ENCODE measurements at regions not wholly inside any gene's neighbourhood (a gene's known extent, or its start where the extent isn't known, plus 50 kb on each side); places are given as distances from the start of the nearest gene placed in this dataset.

DNA sequence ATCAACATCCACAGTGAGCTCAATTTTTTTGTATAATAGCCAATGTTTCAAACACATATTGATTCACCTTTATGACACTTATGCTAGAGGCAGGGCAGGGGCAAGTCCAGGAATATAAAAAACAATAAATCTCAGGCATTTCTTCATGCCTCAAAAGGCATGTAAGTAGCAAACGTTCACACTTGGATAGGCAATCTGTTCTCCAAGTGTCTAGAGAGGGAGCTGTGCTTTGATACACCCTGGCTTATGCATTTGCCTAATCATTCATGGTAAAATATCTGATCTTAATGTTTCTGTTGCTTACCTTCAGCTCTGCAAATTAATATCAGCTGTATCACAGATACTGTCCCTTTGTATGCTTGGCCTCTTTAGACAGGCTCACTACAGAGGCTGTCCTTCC is 464.5 kb upstream of the SETBP1 start:
- Histone ChIP-seq H3K4me1 (ENCODE audit: insufficient read depth, low read length) (no peaks in the 10 kb centered on the region), H3K4me3 (ENCODE audit: low read length) (no peak overlapping the region), H3K36me3 (ENCODE audit: insufficient read depth, low read length) (no peaks in the 10 kb centered on the region), H3K27me3 (ENCODE audit: insufficient read depth, low read length) (no peaks in the 10 kb centered on the region), H2AFZ (ENCODE audit: low read depth, low read length) (no peak overlapping the region), H3K9me3 (ENCODE audit: low read length) (peaks cover 2% of the 10 kb centered on the region)

DNA sequence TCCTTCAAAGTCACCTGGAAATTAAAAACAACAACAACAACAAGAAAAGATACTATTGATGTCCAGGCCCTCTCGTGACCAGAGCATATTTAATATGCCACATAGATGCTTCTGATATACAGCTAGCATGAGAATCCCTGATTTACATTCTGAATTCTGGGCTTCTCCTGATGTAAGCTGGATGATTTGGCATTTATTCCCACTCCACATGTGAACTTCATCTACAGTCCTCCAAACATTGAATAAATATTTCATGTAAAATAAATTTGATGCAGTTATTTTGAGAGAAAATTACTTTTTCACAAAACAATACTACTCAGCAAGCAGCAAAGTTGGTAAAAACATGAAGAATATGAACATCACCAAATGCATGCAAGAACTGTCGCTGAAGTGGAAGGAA is 453.2 kb upstream of the SETBP1 start:
- no peaks in the 10 kb centered on the region for H3K36me3 ChIP-seq (ENCODE audit: insufficient read depth, low read length)
- H3K27me3 ChIP-seq (ENCODE audit: insufficient read depth, low read length) = no peaks in the 10 kb centered on the region
- H3K9me3 ChIP-seq (ENCODE audit: low read length) = no peaks in the 10 kb centered on the region
- H3K4me1 ChIP-seq (ENCODE audit: insufficient read depth, low read length) = peaks cover 6% of the 10 kb centered on the region
- H3K4me3 ChIP-seq (ENCODE audit: low read length) = no peak overlapping the region
- H2AFZ ChIP-seq (ENCODE audit: low read depth, low read length) = no peak overlapping the region

DNA sequence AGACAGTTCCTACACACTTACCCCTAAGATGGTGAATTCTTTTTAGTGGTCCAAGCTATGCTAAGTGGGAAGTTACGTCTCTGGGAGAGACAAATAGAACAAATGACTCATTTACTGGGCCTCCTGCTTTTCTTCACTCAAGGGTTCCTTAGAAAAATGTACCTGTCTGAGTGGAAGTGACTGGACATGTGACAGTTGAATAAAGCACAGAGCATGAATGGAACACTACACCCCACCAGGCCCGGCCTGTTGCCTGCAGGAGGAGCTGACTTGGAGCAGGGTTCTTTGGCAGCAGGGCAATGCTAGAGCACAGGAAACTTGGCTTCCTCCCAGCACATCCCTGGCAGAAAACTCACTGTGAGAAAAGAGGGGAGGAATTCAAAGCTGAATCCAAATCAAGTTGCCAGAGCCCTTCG is 451.0 kb upstream of the SETBP1 start:
- no peak overlapping the region for H3K4me3 ChIP-seq (ENCODE audit: low read length)
- no peaks in the 10 kb centered on the region for H3K9me3 ChIP-seq (ENCODE audit: low read length)
- no peaks in the 10 kb centered on the region for H3K36me3 ChIP-seq (ENCODE audit: insufficient read depth, low read length)
- no peaks in the 10 kb centered on the region for H3K27me3 ChIP-seq (ENCODE audit: insufficient read depth, low read length)
- peaks cover 27% of the 10 kb centered on the region for H3K4me1 ChIP-seq (ENCODE audit: insufficient read depth, low read length)
- no peak overlapping the region for H2AFZ ChIP-seq (ENCODE audit: low read depth, low read length)

DNA sequence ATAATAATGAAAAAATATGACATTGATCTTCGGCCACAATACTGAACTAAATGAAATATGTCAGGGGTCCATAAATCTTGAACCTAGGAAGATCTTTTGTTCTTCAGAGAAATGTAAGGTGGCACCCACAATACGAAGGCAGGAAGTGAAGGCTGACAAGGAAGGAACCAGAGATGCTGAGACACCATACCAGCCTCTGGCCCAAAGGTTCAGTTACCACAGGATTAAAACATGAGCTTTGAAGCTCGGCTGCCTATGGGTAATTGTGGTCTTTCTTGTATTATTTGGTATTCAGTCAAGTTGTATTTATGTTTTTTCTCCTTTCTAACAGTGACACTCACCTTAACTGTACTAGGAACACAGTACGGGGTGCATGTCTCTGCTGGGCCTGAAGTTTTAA is 448.8 kb upstream of the SETBP1 start:
- Histone ChIP-seq H3K4me3 (ENCODE audit: low read length) (no peak overlapping the region), H2AFZ (ENCODE audit: low read depth, low read length) (no peak overlapping the region), H3K27me3 (ENCODE audit: insufficient read depth, low read length) (no peaks in the 10 kb centered on the region), H3K4me1 (ENCODE audit: insufficient read depth, low read length) (peaks cover 24% of the 10 kb centered on the region), H3K9me3 (ENCODE audit: low read length) (no peaks in the 10 kb centered on the region), H3K36me3 (ENCODE audit: insufficient read depth, low read length) (no peaks in the 10 kb centered on the region)

DNA sequence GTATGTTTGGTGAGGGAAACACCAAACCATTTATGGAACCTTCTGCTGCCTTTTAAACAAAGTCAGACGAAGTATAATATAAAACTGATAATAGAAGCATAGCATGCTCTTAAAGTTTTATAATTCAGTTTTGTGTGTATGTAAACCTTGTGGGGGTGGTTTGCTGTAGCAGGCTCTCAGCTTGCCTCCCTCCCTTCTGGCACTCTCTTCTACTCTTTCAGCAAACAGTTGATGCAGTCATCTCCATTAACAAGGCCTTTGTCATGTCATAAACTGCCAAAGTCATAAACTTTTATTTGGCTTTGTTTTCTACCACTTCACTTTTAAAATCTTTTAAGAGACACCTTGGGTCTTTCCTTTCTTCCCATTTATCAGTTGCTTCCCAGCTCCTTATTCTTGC is 448.2 kb upstream of the SETBP1 start:
- Histone ChIP-seq H2AFZ (ENCODE audit: low read depth, low read length) (no peak overlapping the region), H3K9me3 (ENCODE audit: low read length) (no peaks in the 10 kb centered on the region), H3K36me3 (ENCODE audit: insufficient read depth, low read length) (no peaks in the 10 kb centered on the region), H3K4me3 (ENCODE audit: low read length) (no peak overlapping the region), H3K27me3 (ENCODE audit: insufficient read depth, low read length) (no peaks in the 10 kb centered on the region), H3K4me1 (ENCODE audit: insufficient read depth, low read length) (peaks cover 24% of the 10 kb centered on the region)

DNA sequence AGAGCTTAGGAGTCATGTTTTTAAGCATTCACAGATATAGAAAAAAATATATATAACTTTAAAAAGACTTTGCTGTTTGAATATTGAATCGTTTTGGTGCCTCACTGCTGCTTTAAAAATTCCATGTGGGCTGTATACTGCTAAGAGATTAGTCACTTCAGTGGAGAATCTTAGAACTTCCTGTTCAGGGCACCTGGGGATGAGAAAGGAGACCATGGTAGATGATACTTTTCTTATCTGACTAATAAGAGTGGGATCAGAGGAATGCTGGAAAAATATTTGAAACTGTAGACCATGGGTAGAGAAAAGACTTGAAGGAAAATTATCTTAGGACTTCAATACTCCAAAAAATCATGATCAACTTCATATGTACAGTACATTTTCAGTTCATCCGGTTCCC is 442.2 kb upstream of the SETBP1 start:
- Histone ChIP-seq H3K4me1 (ENCODE audit: insufficient read depth, low read length) (peaks cover 21% of the 10 kb centered on the region), H2AFZ (ENCODE audit: low read depth, low read length) (no peak overlapping the region)

DNA sequence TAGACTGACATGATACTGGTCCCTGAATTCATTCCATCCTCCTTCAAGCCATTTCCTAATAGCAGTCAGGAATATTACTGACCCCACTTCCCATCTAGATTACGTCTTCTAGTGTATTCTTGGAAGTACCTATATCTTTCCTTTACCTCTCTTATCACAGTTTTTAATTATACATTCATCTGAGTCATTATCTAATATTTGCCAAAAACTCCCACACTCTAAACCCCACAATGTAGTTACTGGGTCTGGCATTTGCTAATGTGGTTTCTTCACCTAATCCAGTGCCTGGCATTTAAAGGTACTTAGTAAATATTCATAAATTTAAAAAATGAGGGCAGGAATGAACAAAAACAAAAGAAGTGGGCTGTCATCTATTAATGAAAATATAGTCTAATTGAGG is 441.8 kb upstream of the SETBP1 start:
- H2AFZ ChIP-seq (ENCODE audit: low read depth, low read length) = no peak overlapping the region
- no peak overlapping the region for H3K4me3 ChIP-seq (ENCODE audit: low read length)

More for the DNA sequence above, 442.2 kb upstream of the SETBP1 start:
- H3K36me3 ChIP-seq (ENCODE audit: insufficient read depth, low read length) = no peaks in the 10 kb centered on the region
- no peak overlapping the region for H3K4me3 ChIP-seq (ENCODE audit: low read length)
- no peaks in the 10 kb centered on the region for H3K27me3 ChIP-seq (ENCODE audit: insufficient read depth, low read length)
- no peaks in the 10 kb centered on the region for H3K9me3 ChIP-seq (ENCODE audit: low read length)

DNA sequence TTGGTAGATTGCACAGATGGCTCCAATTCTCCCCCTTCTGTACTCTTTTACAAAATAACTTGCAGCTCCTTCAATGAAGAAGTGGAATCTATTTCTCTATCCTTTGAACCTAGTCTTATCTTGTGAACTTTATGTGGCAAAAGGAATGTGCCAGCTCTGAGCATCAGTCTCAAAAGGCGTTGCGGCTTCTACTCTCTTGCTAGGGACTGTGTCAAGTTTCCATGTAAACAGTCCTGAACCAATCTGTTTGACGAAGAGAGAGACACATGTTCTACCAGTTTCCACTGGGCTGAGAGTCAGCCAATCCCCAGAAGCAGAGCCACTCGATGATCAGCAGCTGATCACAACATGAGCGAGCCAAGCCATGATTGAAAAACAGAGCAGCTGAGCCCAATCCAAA is 439.7 kb upstream of the SETBP1 start:
- Histone ChIP-seq H3K9me3 (ENCODE audit: low read length) (no peaks in the 10 kb centered on the region), H3K4me1 (ENCODE audit: insufficient read depth, low read length) (peaks cover 10% of the 10 kb centered on the region), H3K4me3 (ENCODE audit: low read length) (no peak overlapping the region), H3K27me3 (ENCODE audit: insufficient read depth, low read length) (no peaks in the 10 kb centered on the region), H3K36me3 (ENCODE audit: insufficient read depth, low read length) (no peaks in the 10 kb centered on the region), H2AFZ (ENCODE audit: low read depth, low read length) (no peak overlapping the region)

More for the DNA sequence above, 441.8 kb upstream of the SETBP1 start:
- Histone ChIP-seq H3K27me3 (ENCODE audit: insufficient read depth, low read length) (no peaks in the 10 kb centered on the region), H3K36me3 (ENCODE audit: insufficient read depth, low read length) (no peaks in the 10 kb centered on the region), H3K9me3 (ENCODE audit: low read length) (no peaks in the 10 kb centered on the region), H3K4me1 (ENCODE audit: insufficient read depth, low read length) (peaks cover 19% of the 10 kb centered on the region)

DNA sequence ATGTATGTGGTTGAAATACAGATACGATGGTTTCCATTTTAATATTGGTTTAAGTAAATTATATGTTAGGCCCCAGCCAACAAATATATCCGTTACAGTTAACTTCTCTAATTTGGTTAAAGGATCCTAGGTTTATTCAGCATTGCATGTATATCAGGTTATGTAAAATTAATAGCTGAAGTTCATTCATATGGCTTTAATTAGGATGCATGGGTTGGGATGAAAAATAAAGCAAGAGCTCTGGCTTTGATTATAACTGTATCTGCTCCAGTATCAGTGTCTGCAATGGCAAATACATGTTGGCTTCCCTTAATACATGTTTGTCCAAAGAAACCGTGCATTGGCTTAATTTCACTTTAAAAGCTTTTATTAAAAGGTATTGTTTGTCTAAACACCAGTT is 435.7 kb upstream of the SETBP1 start:
- H3K9me3 ChIP-seq (ENCODE audit: low read length) = no peaks in the 10 kb centered on the region
- H3K4me1 ChIP-seq (ENCODE audit: insufficient read depth, low read length) = peaks cover 12% of the 10 kb centered on the region
- no peak overlapping the region for H3K4me3 ChIP-seq (ENCODE audit: low read length)
- H3K36me3 ChIP-seq (ENCODE audit: insufficient read depth, low read length) = no peaks in the 10 kb centered on the region
- H2AFZ ChIP-seq (ENCODE audit: low read depth, low read length) = no peak overlapping the region
- no peaks in the 10 kb centered on the region for H3K27me3 ChIP-seq (ENCODE audit: insufficient read depth, low read length)

DNA sequence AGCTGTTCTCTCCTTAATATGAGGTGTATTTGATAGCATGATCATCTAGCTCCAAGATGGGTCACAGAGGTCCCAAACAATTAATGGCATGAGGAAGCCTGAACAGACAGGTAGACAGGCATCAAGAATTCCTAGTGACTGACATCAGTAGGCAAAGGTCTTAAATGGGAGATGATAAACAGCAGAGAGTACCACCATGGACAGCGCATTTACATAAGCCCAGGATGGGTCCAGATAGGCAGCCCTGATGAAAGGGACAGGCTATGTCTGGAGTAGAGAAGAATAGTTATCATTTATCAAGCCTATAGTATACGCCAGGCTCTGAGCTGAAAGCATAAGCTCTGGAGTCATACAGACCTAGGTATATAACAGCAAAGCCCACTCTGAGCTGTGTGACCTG is 434.7 kb upstream of the SETBP1 start:
- Histone ChIP-seq H2AFZ (ENCODE audit: low read depth, low read length) (no peak overlapping the region), H3K9me3 (ENCODE audit: low read length) (no peaks in the 10 kb centered on the region), H3K4me3 (ENCODE audit: low read length) (no peak overlapping the region), H3K4me1 (ENCODE audit: insufficient read depth, low read length) (peaks cover 12% of the 10 kb centered on the region), H3K36me3 (ENCODE audit: insufficient read depth, low read length) (no peaks in the 10 kb centered on the region), H3K27me3 (ENCODE audit: insufficient read depth, low read length) (no peaks in the 10 kb centered on the region)

DNA sequence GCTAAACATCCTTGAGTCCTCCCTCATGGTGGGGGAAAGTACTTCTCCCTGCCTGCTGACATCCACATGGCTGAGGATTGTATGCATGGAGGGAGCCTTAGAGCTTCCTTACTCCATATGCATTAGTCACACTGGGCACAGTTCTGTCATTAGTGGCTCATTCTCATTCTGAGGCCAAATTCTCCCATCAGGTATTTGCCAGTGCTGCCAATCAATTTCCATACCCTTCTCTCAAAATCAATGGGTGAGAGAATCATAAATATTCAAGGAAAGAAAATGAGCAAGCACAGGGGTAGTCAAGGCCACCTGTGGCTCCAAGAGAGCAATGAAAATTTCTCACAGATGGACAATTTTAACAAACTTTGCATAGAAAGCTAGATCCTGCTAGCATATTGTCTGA is 422.6 kb upstream of the SETBP1 start:
- Histone ChIP-seq H3K4me1 (ENCODE audit: insufficient read depth, low read length) (peaks cover 4% of the 10 kb centered on the region), H3K27me3 (ENCODE audit: insufficient read depth, low read length) (no peaks in the 10 kb centered on the region), H3K4me3 (ENCODE audit: low read length) (no peak overlapping the region), H2AFZ (ENCODE audit: low read depth, low read length) (no peak overlapping the region), H3K36me3 (ENCODE audit: insufficient read depth, low read length) (no peaks in the 10 kb centered on the region), H3K9me3 (ENCODE audit: low read length) (peaks cover 3% of the 10 kb centered on the region)

DNA sequence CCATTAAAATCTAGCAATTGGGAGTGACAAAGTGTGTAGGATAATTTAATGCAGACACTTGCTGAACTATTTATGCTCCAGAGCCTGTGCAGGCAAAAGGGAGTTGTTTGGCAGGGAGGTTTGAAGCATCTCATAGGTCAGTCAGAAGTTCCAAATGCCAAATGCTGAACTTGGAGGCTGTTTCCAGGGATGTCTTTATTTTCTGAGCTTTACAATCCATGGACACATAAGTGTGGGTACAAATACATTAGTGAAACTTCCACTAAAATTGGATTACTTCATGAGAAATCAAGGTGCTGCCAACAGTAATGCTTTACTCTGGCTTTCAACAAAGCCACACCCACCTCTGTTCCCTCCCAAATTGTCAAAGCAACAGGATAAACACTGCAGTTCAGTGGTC is 422.1 kb upstream of the SETBP1 start:
- Histone ChIP-seq H2AFZ (ENCODE audit: low read depth, low read length) (no peak overlapping the region), H3K27me3 (ENCODE audit: insufficient read depth, low read length) (no peaks in the 10 kb centered on the region), H3K9me3 (ENCODE audit: low read length) (peaks cover 6% of the 10 kb centered on the region), H3K36me3 (ENCODE audit: insufficient read depth, low read length) (no peaks in the 10 kb centered on the region), H3K4me3 (ENCODE audit: low read length) (no peak overlapping the region), H3K4me1 (ENCODE audit: insufficient read depth, low read length) (peaks cover 4% of the 10 kb centered on the region)

DNA sequence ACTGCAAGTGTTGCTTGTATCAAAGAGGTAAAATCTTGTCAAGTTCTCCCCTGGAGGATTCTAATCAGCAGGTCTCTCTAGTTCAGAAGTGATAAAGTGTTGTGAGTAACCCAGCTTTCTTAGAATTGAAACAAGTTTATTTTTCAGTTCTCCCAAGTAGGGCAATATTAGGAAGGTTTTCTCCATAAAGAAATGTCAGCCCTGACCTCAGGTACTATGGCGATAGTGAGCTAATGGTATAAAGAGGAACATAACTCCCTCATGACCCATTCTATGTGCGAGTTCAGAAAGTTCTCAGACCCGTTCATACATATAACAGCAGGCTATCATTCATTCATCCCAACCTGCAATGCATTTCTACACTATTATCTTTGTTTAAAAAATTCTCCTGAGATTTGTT is 421.1 kb upstream of the SETBP1 start:
- Histone ChIP-seq H3K27me3 (ENCODE audit: insufficient read depth, low read length) (no peaks in the 10 kb centered on the region), H3K36me3 (ENCODE audit: insufficient read depth, low read length) (no peaks in the 10 kb centered on the region), H3K4me3 (ENCODE audit: low read length) (no peak overlapping the region), H3K4me1 (ENCODE audit: insufficient read depth, low read length) (peaks cover 4% of the 10 kb centered on the region), H3K9me3 (ENCODE audit: low read length) (peaks cover 6% of the 10 kb centered on the region), H2AFZ (ENCODE audit: low read depth, low read length) (no peak overlapping the region)

DNA sequence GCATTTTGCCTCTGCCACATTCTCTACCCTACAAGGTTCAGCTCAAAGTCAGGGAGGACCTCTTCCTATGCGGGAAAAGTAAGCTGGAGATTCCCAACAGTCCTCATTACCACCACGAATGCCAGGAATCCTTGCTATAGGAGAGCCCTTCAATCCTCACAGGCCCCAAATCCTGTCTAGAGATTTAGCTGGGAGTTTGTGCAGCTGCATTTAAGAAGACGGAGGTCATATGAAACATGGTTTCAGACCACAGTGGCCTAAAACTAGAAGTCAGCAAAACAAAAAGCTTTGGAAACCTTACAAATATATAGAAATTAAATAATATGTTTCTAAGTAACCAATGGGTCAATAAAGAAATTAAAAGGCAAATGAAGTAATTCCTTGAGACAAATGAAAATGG is 415.3 kb upstream of the SETBP1 start:
- Histone ChIP-seq H3K27me3 (ENCODE audit: insufficient read depth, low read length) (no peaks in the 10 kb centered on the region), H2AFZ (ENCODE audit: low read depth, low read length) (no peak overlapping the region), H3K4me3 (ENCODE audit: low read length) (no peak overlapping the region), H3K36me3 (ENCODE audit: insufficient read depth, low read length) (no peaks in the 10 kb centered on the region), H3K4me1 (ENCODE audit: insufficient read depth, low read length) (no peaks in the 10 kb centered on the region), H3K9me3 (ENCODE audit: low read length) (peaks cover 6% of the 10 kb centered on the region)
